Stomach (tissue), 4 donors: ENCODE measurements at regions not wholly inside any gene's neighbourhood (a gene's known extent, or its start where the extent isn't known, plus 50 kb on each side); places are given as distances from the start of the nearest gene placed in this dataset.
"Not testable (repeated sequence)": the region's sequence is repeated elsewhere in the genome, so short reads cannot be mapped to it uniquely, and the experiment has no call there.

ENCODE experiments used
- POLR2AphosphoS5 ChIP-seq, 3 donors: sonication (generic); formaldehyde crosslinking; IDR thresholded peaks; one replicate each; pipeline ENCODE4 v1.6.1; 2016; ENCODE audit warnings: antibody characterized with exemption in 3 of 3
- TF ChIP-seq, protein P1 (sequence below), 7 experiments: fragments of 450-650 bp in 4 of 7; fragments of 200-600 bp in 3 of 7; sonication (generic) in 3 of 7; IDR thresholded peaks; one replicate each; pipeline ENCODE4 v1.5.1; 2016 to 2019; ENCODE audit warnings: antibody characterized with exemption in 7 of 7, control low read depth in 2 of 7, mild to moderate bottlenecking in 1 of 7

DNA sequence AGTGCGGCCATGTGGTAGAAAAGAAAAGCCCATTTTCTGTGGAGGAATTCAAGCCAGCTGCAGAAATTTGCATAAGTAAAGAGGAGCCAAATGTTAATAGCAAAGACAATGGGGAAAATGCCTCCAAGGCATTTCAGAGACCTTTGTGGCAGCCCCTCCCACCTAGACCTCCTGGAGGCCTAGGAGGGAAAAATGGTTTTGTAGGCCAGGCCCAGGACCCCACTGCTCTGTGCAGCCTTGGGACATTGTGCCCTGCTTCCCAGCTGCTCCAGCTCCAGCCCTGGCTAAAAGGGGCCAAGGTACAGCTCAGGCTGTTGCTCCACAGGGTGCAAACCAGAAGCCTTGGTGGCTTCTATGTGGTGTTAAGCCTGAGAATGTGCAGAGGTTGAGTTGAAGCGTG is 75.6 kb upstream of the MKI67 start:
- TF ChIP-seq, protein P1, sequence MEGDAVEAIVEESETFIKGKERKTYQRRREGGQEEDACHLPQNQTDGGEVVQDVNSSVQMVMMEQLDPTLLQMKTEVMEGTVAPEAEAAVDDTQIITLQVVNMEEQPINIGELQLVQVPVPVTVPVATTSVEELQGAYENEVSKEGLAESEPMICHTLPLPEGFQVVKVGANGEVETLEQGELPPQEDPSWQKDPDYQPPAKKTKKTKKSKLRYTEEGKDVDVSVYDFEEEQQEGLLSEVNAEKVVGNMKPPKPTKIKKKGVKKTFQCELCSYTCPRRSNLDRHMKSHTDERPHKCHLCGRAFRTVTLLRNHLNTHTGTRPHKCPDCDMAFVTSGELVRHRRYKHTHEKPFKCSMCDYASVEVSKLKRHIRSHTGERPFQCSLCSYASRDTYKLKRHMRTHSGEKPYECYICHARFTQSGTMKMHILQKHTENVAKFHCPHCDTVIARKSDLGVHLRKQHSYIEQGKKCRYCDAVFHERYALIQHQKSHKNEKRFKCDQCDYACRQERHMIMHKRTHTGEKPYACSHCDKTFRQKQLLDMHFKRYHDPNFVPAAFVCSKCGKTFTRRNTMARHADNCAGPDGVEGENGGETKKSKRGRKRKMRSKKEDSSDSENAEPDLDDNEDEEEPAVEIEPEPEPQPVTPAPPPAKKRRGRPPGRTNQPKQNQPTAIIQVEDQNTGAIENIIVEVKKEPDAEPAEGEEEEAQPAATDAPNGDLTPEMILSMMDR (IDR thresholded peaks at IDR 0.05): not testable (repeated sequence)
- not testable (repeated sequence) for TF ChIP-seq POLR2AphosphoS5 (IDR thresholded peaks at IDR 0.05)
